Activated CD8-positive, alpha-beta memory T cell treated with anti-CD3 and anti-CD28 coated beads, Interleukin-2, amount 10 ng/mL, durations not matched to agents 7 days and 5 days (primary cell): ENCODE measurements at regions not wholly inside any gene's neighbourhood (a gene's known extent, or its start where the extent isn't known, plus 50 kb on each side); places are given as distances from the start of the nearest gene placed in this dataset.
"Not testable (repeated sequence)": the region's sequence is repeated elsewhere in the genome, so short reads cannot be mapped to it uniquely, and the experiment has no call there.

Experiments
- ATAC-seq: fragments of 150-1000 bp; cut with Tn5 transposase; one replicate; pipeline ENCODE4 v1.10.0; 2021; ENCODE audit warnings: moderate library complexity
- CTCF ChIA-PET: fragments of 350-600 bp; sonication (Branson Sonifier 250); formaldehyde crosslinking; loops from one replicate; lab custom pipeline; 2021; ENCODE audit warnings: antibody characterized with exemption; lab: Charles Lee
- DNase-seq: peaks from one replicate; pipeline ENCODE4 v3.0.0-alpha.2; 2020
- H3K27ac Mint-ChIP-seq: one replicate; pipeline ENCODE4 v1.8.0; 2021; ENCODE audit warnings: mild to moderate bottlenecking, mixed read lengths
- H3K27me3 Mint-ChIP-seq: one replicate; pipeline ENCODE4 v1.8.0; 2021; ENCODE audit warnings: mixed read lengths
- H3K36me3 Mint-ChIP-seq: one replicate; pipeline ENCODE4 v1.8.0; 2021; ENCODE audit warnings: mild to moderate bottlenecking, mixed read lengths
- H3K4me1 Mint-ChIP-seq: one replicate; pipeline ENCODE4 v1.8.0; 2021; ENCODE audit warnings: mixed read lengths
- H3K4me3 Mint-ChIP-seq: one replicate; pipeline ENCODE4 v1.8.0; 2021; ENCODE audit warnings: mild to moderate bottlenecking, moderate library complexity, mixed read lengths
- H3K9me3 Mint-ChIP-seq: one replicate; pipeline ENCODE4 v1.8.0; 2022; ENCODE audit warnings: low read depth, mixed read lengths

GRCh38 chr4:26005764-26006163, 91.7 kb downstream of the SMIM20 start:
- no peak for DNase-seq
- CTCF ChIA-PET: interaction anchor here (2.3 kb wide), 1 partner anchor 18 kb away, joined by 21 read pairs; no protein-coding TSS in a partner anchor
- Mint-ChIP-seq H3K27me3 (peaks cover 21% of the 10 kb centered on the region), H3K9me3 (peaks cover 6% of the 10 kb centered on the region), H3K4me1 (peaks cover 7% of the 10 kb centered on the region), H3K27ac (no peak overlapping the region), H3K4me3 (no peak overlapping the region), H3K36me3 (peaks cover 6% of the 10 kb centered on the region)
- no peak for ATAC-seq

- Mint-ChIP-seq H3K27me3 (peaks cover 42% of the 10 kb centered on the region), H3K4me1 (peaks cover 9% of the 10 kb centered on the region), H3K36me3 (peaks cover 11% of the 10 kb centered on the region), H3K27ac (no peak overlapping the region), H3K9me3 (peaks cover 15% of the 10 kb centered on the region), H3K4me3 (no peak overlapping the region)
- no peak for DNase-seq
- CTCF ChIA-PET: no interaction called here
- ATAC-seq: no peak
These were observed 94.7 kb downstream of the SMIM20 start for GRCh38 chr4:26008737-26009136.

- peaks cover 42% of the 10 kb centered on the region for H3K27me3 Mint-ChIP-seq
- no peak overlapping the region for H3K27ac Mint-ChIP-seq
These were observed 95.5 kb downstream of the SMIM20 start for GRCh38 chr4:26009502-26009901.

GRCh38 chr4:26010304-26010703, 96.3 kb downstream of the SMIM20 start:
- H3K27ac Mint-ChIP-seq: no peak overlapping the region
- H3K9me3 Mint-ChIP-seq: peaks cover 15% of the 10 kb centered on the region

More at GRCh38 chr4:26009502-26009901, 95.5 kb downstream of the SMIM20 start:
- peaks cover 15% of the 10 kb centered on the region for H3K9me3 Mint-ChIP-seq
- CTCF ChIA-PET: interaction anchor here (1.0 kb wide), 1 partner anchor 21 kb away, joined by 3 read pairs; no protein-coding TSS in a partner anchor
- ATAC-seq (no peak), DNase-seq (no peak)
- peaks cover 9% of the 10 kb centered on the region for H3K4me1 Mint-ChIP-seq
- peaks cover 11% of the 10 kb centered on the region for H3K36me3 Mint-ChIP-seq
- H3K4me3 Mint-ChIP-seq: no peak overlapping the region

GRCh38 chr4:26013629-26014028, 99.6 kb downstream of the SMIM20 start:
- no peak for DNase-seq
- Mint-ChIP-seq H3K27ac (no peak overlapping the region), H3K9me3 (peaks cover 11% of the 10 kb centered on the region), H3K4me3 (no peak overlapping the region), H3K36me3 (peaks cover 8% of the 10 kb centered on the region), H3K4me1 (peaks cover 11% of the 10 kb centered on the region), H3K27me3 (peaks cover 24% of the 10 kb centered on the region)
- no peak for ATAC-seq
- CTCF ChIA-PET: interaction anchor here (3.4 kb wide), 1 partner anchor 26 kb away, joined by 10 read pairs; no protein-coding TSS in a partner anchor

More at GRCh38 chr4:26010304-26010703, 96.3 kb downstream of the SMIM20 start:
- no peak overlapping the region for H3K4me3 Mint-ChIP-seq
- CTCF ChIA-PET: interaction anchor here (1.0 to 1.2 kb wide), 2 partner anchors 16 to 22 kb away, joined by 3 read pairs; no protein-coding TSS in a partner anchor
- DNase-seq (no peak), ATAC-seq (no peak)
- peaks cover 39% of the 10 kb centered on the region for H3K27me3 Mint-ChIP-seq
- H3K36me3 Mint-ChIP-seq: peaks cover 11% of the 10 kb centered on the region
- peaks cover 9% of the 10 kb centered on the region for H3K4me1 Mint-ChIP-seq

- CTCF ChIA-PET: interaction anchor here (0.6 to 3.4 kb wide), 3 partner anchors 14 to 310 kb away, joined by 4 to 10 read pairs (median 4); no protein-coding TSS in a partner anchor
- ATAC-seq: no peak
- Mint-ChIP-seq H3K36me3 (peaks cover 6% of the 10 kb centered on the region), H3K27me3 (peaks cover 23% of the 10 kb centered on the region), H3K4me1 (peaks cover 9% of the 10 kb centered on the region), H3K27ac (no peak overlapping the region), H3K9me3 (peaks cover 9% of the 10 kb centered on the region), H3K4me3 (no peak overlapping the region)
- no peak for DNase-seq
These were observed 101.2 kb downstream of the SMIM20 start for GRCh38 chr4:26015133-26015651.

GRCh38 chr4:26015906-26016305, 101.9 kb downstream of the SMIM20 start:
- Mint-ChIP-seq H3K4me3 (no peak overlapping the region), H3K9me3 (peaks cover 9% of the 10 kb centered on the region), H3K36me3 (peaks cover 6% of the 10 kb centered on the region), H3K27me3 (peaks cover 21% of the 10 kb centered on the region), H3K4me1 (peaks cover 8% of the 10 kb centered on the region), H3K27ac (no peak overlapping the region)
- DNase-seq: no peak
- CTCF ChIA-PET: interaction anchor here (1.3 to 2.1 kb wide), 3 partner anchors 14 to 309 kb away, joined by 3 to 6 read pairs (median 4); no protein-coding TSS in a partner anchor
- ATAC-seq: no peak

- no peak overlapping the region for H3K27ac Mint-ChIP-seq
These were observed 103.5 kb downstream of the SMIM20 start for GRCh38 chr4:26017531-26017930.

GRCh38 chr4:26017961-26018700, 104.1 kb downstream of the SMIM20 start:
- not testable (repeated sequence) for H3K4me3 Mint-ChIP-seq, DNase-seq, H3K36me3 Mint-ChIP-seq, H3K27ac Mint-ChIP-seq, ATAC-seq, H3K27me3 Mint-ChIP-seq, H3K9me3 Mint-ChIP-seq, H3K4me1 Mint-ChIP-seq
- CTCF ChIA-PET: interaction anchor here (0.6 to 2.1 kb wide), 2 partner anchors 30 to 299 kb away, joined by 4 to 6 read pairs; no protein-coding TSS in a partner anchor

More at GRCh38 chr4:26017531-26017930, 103.5 kb downstream of the SMIM20 start:
- ATAC-seq (no peak), DNase-seq (no peak)
- CTCF ChIA-PET: interaction anchor here (0.9 to 2.1 kb wide), 3 partner anchors 29 to 313 kb away, joined by 3 to 6 read pairs (median 3); no protein-coding TSS in a partner anchor
- Mint-ChIP-seq H3K36me3 (peaks cover 8% of the 10 kb centered on the region), H3K27me3 (peaks cover 11% of the 10 kb centered on the region), H3K9me3 (peaks cover 4% of the 10 kb centered on the region), H3K4me1 (peaks cover 8% of the 10 kb centered on the region), H3K4me3 (no peak overlapping the region)

- H3K4me1 Mint-ChIP-seq: peaks cover 6% of the 10 kb centered on the region
These were observed 106.2 kb downstream of the SMIM20 start for GRCh38 chr4:26020083-26020668.

GRCh38 chr4:26020881-26021280, 106.9 kb downstream of the SMIM20 start:
- CTCF ChIA-PET: no interaction called here
- ATAC-seq: no peak

More at GRCh38 chr4:26020083-26020668, 106.2 kb downstream of the SMIM20 start:
- DNase-seq: no peak
- H3K27me3 Mint-ChIP-seq: peaks cover 10% of the 10 kb centered on the region
- no peak overlapping the region for H3K27ac Mint-ChIP-seq
- peaks cover 3% of the 10 kb centered on the region for H3K36me3 Mint-ChIP-seq
- H3K4me3 Mint-ChIP-seq: peak overlapping the region; percentile 29
- ATAC-seq: peak; percentile 69
- CTCF ChIA-PET: no interaction called here
- no peaks in the 10 kb centered on the region for H3K9me3 Mint-ChIP-seq

GRCh38 chr4:26021417-26022345, 107.7 kb downstream of the SMIM20 start:
- peaks cover 4% of the 10 kb centered on the region for H3K4me1 Mint-ChIP-seq
- DNase-seq (no peak), ATAC-seq (no peak)
- H3K36me3 Mint-ChIP-seq: peaks cover 3% of the 10 kb centered on the region
- no peak overlapping the region for H3K27ac Mint-ChIP-seq
- CTCF ChIA-PET: interaction anchor here (1.4 kb wide), 1 partner anchor 33 kb away, joined by 4 read pairs; no protein-coding TSS in a partner anchor
- H3K9me3 Mint-ChIP-seq: no peaks in the 10 kb centered on the region
- no peak overlapping the region for H3K4me3 Mint-ChIP-seq
- peaks cover 11% of the 10 kb centered on the region for H3K27me3 Mint-ChIP-seq

More at GRCh38 chr4:26020881-26021280, 106.9 kb downstream of the SMIM20 start:
- H3K4me1 Mint-ChIP-seq: peaks cover 6% of the 10 kb centered on the region
- H3K9me3 Mint-ChIP-seq: no peaks in the 10 kb centered on the region
- no peak overlapping the region for H3K4me3 Mint-ChIP-seq
- H3K27ac Mint-ChIP-seq: no peak overlapping the region
- peaks cover 11% of the 10 kb centered on the region for H3K27me3 Mint-ChIP-seq
- no peak for DNase-seq
- peaks cover 3% of the 10 kb centered on the region for H3K36me3 Mint-ChIP-seq
